T-helper 1 cell treated with Interleukin-12 subunit alpha and Interleukin-12 subunit beta and Interleukin-4 antibody, amounts not matched to agents 30 ng/mL and 1 ng/mL, for 36 hours (primary cell): ENCODE measurements at regions not wholly inside any gene's neighbourhood (a gene's known extent, or its start where the extent isn't known, plus 50 kb on each side); places are given as distances from the start of the nearest gene placed in this dataset.
"Not testable (repeated sequence)": the region's sequence is repeated elsewhere in the genome, so short reads cannot be mapped to it uniquely, and the experiment has no call there.

ENCODE experiments used
- intact Hi-C: fragments of 100-400 bp; cut with micrococcal nuclease; formaldehyde crosslinking; loops from one replicate; pipeline ENCODE4 v1.15.1; 2024

- intact Hi-C loops, result not testable (repeated sequence)
Observed at GRCh38 chr4:189566271-189566670, 374.4 kb upstream of the FRG1 start.

- intact Hi-C loops, result not testable (repeated sequence)
Observed at GRCh38 chr4:189566900-189567299, 373.8 kb upstream of the FRG1 start.

GRCh38 chr4:189579645-189580044 lies 361.0 kb upstream of the FRG1 start:
- intact Hi-C loops, result not testable (repeated sequence)

- intact Hi-C loops, result not testable (repeated sequence)
Observed at GRCh38 chr4:189586908-189587632, 353.6 kb upstream of the FRG1 start.

GRCh38 chr4:189589201-189589600 lies 351.5 kb upstream of the FRG1 start:
- intact Hi-C loops, result not testable (repeated sequence)

GRCh38 chr4:189592890-189593289 lies 347.8 kb upstream of the FRG1 start:
- intact Hi-C loops, result no loop called here

GRCh38 chr4:189597341-189597740 lies 343.3 kb upstream of the FRG1 start:
- intact Hi-C loops, result no loop called here

- intact Hi-C loops, result no loop called here
Observed at GRCh38 chr4:189600264-189600663, 340.4 kb upstream of the FRG1 start.

GRCh38 chr4:189600718-189601435 lies 339.8 kb upstream of the FRG1 start:
- intact Hi-C loops, result no loop called here

- intact Hi-C loops, result not testable (repeated sequence)
Observed at GRCh38 chr4:189602827-189603226, 337.8 kb upstream of the FRG1 start.

GRCh38 chr4:189610571-189610970 lies 330.1 kb upstream of the FRG1 start:
- intact Hi-C loops, result not testable (repeated sequence)

- intact Hi-C loops, result no loop called here
Observed at GRCh38 chr4:189613207-189613606, 327.5 kb upstream of the FRG1 start.

GRCh38 chr4:189615217-189615663 lies 325.4 kb upstream of the FRG1 start:
- intact Hi-C loops, result no loop called here

GRCh38 chr4:189617741-189618140 lies 322.9 kb upstream of the FRG1 start:
- intact Hi-C loops, result not testable (repeated sequence)

- intact Hi-C loops, result not testable (repeated sequence)
Observed at GRCh38 chr4:189619441-189620250, 321.0 kb upstream of the FRG1 start.

GRCh38 chr4:189622574-189622973 lies 318.1 kb upstream of the FRG1 start:
- intact Hi-C loops, result not testable (repeated sequence)

GRCh38 chr4:189627041-189627440 lies 313.6 kb upstream of the FRG1 start:
- intact Hi-C loops, result not testable (repeated sequence)

- intact Hi-C loops, result loop anchor here (5.0 kb wide), 1 partner anchor 313 kb away; the partner anchor contains the start of gene FRG1
Observed at GRCh38 chr4:189629733-189630132, 310.9 kb upstream of the FRG1 start.

GRCh38 chr4:189630913-189631567 lies 309.6 kb upstream of the FRG1 start:
- intact Hi-C loops, result loop anchor here (5.0 kb wide), 1 partner anchor 311 kb away; the partner anchor contains the start of gene FRG1

GRCh38 chr4:189631568-189631916 lies 309.1 kb upstream of the FRG1 start:
- intact Hi-C loops, result loop anchor here (5.0 kb wide), 1 partner anchor 311 kb away; the partner anchor contains the start of gene FRG1

- intact Hi-C loops, result not testable (repeated sequence)
Observed at GRCh38 chr4:189650436-189650835, 290.2 kb upstream of the FRG1 start.
